Hematopoietic multipotent progenitor cell treated with erythropoietin and hydrocortisone succinate and interleukin-3 and kit ligand, for 6 days (in vitro differentiated cells): ENCODE measurements at regions not wholly inside any gene's neighbourhood (a gene's known extent, or its start where the extent isn't known, plus 50 kb on each side); places are given as distances from the start of the nearest gene placed in this dataset.

Source experiments
- DNase-seq: peaks from one replicate; pipeline ENCODE4 v3.0.0-alpha.2; 2015

DNA sequence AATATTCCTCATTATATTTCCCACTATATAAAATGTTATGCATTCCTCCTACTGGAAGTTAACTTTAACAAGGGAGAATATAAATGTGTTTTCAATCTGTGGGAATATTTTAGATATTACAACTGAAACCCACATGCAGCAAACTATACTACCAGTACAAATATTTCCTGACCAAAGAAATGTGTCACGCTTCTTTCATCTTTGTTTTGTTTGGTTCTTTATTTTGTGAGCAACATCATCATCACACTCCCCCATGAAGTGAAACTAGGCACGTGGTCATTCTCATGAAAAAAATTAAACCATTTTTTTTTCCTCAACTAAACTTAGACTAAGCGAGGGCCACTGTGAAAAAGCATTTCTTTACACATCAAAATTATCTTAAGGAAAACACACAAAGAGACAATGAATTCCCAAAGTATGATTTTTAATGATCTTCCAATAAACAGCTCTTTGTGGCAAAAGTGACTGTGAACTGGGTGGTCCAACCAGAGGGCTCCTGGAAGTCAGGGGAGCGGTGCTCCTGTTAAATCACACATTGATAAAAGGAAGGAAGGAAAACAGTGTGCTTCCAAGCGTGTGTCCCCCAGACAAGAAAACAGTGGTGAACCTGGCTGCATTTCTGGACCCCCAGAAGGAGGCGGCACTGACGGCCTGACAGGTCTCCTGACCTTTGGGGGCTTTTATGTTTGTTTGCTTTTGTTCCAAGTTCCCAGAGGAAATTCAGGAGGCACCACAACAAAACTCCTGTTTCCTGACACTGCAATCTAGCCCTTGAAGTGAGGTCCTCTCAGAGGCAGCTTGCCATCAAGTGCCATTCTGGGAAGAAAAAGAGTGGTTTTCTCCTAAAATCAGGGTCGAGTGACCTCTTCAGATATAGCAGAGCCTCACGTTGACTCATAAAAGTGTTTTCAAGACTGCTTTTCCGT is 166.8 kb upstream of the FOXQ1 start:
- no peak for DNase-seq

- DNase-seq: no peak
Measured at GRCh38 chr6:1143655-1144054, 168.2 kb upstream of the FOXQ1 start.

- no peak for DNase-seq
Measured at GRCh38 chr6:1139155-1139890, 172.6 kb upstream of the FOXQ1 start.

DNA sequence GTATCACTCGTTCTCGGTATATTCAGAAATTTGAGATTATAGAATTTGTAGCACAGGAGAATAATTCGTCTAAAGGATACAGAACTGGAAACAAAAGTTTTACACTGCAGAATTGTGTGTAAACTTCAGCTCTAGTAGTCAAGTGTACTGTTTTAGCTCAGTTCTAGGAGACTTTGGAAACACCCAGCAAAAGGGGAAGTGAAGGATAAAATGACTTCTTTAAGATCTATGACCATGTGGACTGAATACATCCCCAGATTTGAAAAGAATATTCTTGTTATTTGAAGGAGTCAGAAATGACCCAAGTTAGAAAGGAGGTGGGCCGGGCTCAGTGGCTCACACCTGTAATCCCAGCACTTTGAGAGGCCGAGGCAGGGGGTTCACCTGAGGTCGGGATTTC is 174.0 kb upstream of the FOXQ1 start:
- DNase-seq: no peak

- no peak for DNase-seq
Measured at GRCh38 chr6:1136827-1137226, 175.1 kb upstream of the FOXQ1 start.

DNA sequence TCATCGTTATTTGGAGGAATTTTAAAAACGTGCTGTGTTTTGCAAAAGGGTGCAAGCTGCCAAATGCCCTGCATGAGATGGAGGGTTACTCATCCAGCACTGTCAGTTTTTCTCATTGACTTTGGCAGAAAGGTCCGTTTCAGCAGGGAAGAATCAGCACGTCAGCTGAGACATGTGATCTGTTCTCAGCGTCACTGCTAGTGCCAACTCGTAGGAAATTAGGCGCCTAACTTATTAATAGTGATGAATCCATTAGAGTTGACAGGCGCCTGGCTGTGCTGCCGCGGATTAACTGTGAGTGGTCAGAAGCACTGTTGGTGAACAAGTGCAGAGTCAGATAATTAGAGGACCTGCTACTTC is 175.5 kb upstream of the FOXQ1 start:
- DNase-seq: no peak

- no peak for DNase-seq
Measured at GRCh38 chr6:1135726-1136414, 176.0 kb upstream of the FOXQ1 start.

- DNase-seq: no peak
Measured at GRCh38 chr6:1131285-1132079, 180.4 kb upstream of the FOXQ1 start.

- DNase-seq: no peak
Measured at GRCh38 chr6:1130709-1131108, 181.2 kb upstream of the FOXQ1 start.

- DNase-seq: no peak
Measured at GRCh38 chr6:1129131-1129530, 182.8 kb upstream of the FOXQ1 start.

DNA sequence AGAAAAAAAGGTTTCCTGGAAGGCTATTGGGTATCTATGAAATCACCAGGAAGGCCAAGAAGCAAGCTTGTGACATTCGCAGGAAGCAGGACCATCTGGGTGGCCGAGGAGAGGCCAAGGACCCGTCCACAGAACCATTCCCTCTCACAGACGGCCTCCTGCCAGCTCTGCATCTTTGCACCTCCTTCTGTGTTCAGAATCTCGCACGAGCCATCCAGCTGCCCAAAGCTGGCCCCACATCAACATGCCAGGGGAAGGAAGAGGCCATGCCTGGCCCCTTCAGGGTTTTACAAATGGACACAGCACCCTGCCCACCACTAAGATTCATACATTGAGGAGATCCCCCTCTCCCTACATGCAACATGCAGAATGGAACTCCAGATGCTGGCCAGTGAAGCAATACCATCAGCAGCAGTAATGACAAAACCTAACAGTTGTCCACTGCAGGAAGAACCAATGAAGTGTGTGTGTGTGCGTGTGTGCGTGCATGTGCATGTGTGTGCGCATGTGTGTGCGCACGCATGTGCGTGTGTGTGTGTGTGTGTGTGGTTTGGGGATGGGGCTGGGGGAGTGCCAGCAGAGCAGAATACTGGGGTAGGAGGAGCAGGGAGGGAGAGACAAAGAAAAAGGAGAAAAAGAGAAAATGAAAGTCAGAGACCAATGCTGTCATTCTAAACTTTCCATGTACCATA is 184.2 kb upstream of the FOXQ1 start:
- no peak for DNase-seq

DNA sequence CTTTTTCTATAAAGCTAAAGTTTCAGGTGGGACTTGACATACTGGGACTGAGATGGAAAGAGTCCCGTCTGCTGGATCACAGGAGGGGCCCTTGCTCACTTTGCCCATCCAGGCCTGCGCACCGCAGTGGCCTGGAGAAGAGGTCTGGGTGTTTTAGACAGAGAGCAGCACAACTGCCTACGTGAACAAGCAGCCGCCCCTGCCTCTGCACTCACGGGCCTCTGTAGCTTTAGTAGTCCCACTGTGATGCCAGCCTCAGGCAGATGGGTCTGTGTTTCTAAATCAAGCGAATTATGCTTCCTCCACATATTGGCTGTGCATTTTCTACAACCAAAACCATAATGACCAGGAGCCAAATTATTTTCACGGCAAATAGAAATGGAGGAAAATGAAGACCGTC is 184.8 kb upstream of the FOXQ1 start:
- DNase-seq: no peak

DNA sequence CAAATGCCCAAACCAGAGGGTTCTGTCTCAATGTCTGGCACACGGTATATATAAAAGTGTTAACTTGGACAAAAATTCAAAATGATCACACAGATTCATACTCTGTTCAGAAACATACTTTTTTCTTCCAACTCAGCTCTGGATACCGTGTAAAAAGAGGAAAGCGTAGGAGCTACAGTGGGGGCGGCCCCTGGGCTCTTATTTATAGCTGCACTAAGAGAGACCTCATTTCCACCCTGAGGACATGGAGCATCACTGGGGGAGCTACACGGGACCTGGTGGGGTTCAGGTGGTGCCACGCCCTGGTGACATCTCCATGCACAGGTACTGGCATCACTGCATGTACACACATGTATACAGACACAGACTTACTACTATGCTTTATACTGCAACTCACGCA is 185.9 kb upstream of the FOXQ1 start:
- DNase-seq: no peak

- DNase-seq: no peak
Measured at GRCh38 chr6:1125297-1125696, 186.6 kb upstream of the FOXQ1 start.

- no peak for DNase-seq
Measured at GRCh38 chr6:1124885-1125284, 187.0 kb upstream of the FOXQ1 start.

DNA sequence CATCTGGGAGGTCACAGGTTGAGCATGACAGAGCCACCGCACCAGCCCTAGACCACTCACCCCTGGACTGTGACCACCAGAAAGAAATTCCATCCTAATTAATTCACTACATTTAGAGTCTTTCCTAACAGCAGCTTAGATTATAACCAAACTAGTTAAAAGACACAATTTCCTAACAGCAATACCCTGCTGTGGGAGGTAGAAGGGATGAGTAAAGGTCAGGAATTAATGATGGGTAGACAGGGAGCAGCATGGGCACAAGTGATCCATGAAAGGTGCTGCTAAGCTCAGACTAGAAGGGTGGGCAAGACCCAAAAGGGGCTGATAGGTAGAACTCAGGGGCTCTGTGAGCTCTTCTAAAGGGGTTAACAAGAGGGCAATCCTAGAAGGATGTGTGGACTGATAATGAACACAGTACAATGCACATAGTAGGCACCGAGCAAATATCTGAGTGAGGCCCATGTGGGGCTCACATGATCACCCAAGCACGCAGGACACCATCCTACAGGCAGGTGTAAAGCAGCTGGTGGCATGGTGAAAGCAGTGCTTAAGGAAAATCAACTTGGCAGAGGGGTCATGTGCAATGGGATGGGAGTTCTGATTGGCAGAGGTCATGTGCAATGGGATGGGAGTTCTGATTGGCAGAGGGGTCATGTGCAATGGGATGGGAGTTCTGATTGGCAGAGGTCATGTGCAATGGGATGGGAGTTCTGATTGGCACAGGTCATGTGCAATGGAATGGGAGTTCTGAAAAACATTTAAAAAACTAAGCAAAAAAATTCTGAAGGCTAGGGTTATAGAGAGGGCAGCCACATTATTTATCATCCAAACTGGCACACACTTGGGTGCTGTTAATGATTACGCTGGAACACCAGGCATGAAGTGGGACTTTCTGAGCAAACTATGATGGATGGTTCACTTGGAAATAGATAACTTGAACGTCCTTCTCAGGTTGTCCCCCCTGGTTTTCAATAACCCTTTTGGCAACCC is 188.2 kb upstream of the FOXQ1 start:
- no peak for DNase-seq

- no peak for DNase-seq
Measured at GRCh38 chr6:1122083-1122482, 189.8 kb upstream of the FOXQ1 start.

- no peak for DNase-seq
Measured at GRCh38 chr6:1118287-1118647, 193.6 kb upstream of the FOXQ1 start.

- DNase-seq: no peak
Measured at GRCh38 chr6:1117530-1118286, 194.2 kb upstream of the FOXQ1 start.

DNA sequence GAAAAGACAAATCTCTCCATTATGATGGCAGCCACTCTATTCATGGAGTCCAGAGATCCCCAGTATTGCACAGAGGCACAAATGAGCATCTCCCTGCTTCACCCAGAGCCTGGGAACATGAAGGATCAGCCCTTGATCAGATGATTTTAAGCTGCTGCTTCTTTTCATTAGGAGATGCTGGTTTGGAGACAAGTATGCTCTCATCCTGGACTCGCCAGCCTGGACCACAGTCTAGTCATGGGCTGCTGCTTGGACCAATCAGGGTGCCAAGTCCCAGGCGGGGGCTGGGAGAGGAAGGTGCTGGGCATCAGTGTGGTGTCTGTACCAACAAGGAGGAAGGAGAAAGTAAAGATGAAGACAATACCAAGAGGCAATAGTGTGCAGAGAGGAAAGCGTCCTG is 195.7 kb upstream of the FOXQ1 start:
- no peak for DNase-seq
